IMR-90 (cell line): ENCODE measurements at regions not wholly inside any gene's neighbourhood (a gene's known extent, or its start where the extent isn't known, plus 50 kb on each side); places are given as distances from the start of the nearest gene placed in this dataset.

Source experiments
- ATAC-seq: fragments of 200-7000 bp; cut with Tn5 transposase; 2 replicates; pipeline ENCODE4 v1.9.1; 2020; ENCODE audit warnings: low read depth, mild to moderate bottlenecking, moderate library complexity
- BruUV-seq: library from RNA; stranded (reverse); fragments of 400-500 nt; replicated peaks from 2 replicates; lab custom pipeline; 2021; lab: Mats Ljungman, UMichigan
- CTCF ChIA-PET: fragments of 300-600 bp; formaldehyde crosslinking; extraction: SDS; loops from one replicate; lab custom pipeline; 2021; ENCODE audit warnings: antibody characterized with exemption; lab: Yijun Ruan, JAX
- POLR2A ChIA-PET: fragments of 300-600 bp; sonication (Branson Sonifier 250); formaldehyde crosslinking; loops from one replicate; lab custom pipeline; 2022; ENCODE audit warnings: antibody characterized with exemption; ENCODE audit not compliant: unreplicated experiment; lab: Charles Lee
- DNase-seq: peaks from one replicate; pipeline ENCODE4 v3.0.0; 2013
- H2AFZ ChIP-seq: replicated peaks from 2 replicates; pipeline ENCODE3; 2013; ENCODE audit warnings: low read length, mild to moderate bottlenecking; ENCODE audit not compliant: poor library complexity
- H2AK5ac ChIP-seq: 2 replicates; pipeline ENCODE4 v1.6.1; 2013; ENCODE audit warnings: low read depth, low read length, inconsistent platforms
- H2AK9ac ChIP-seq: replicated peaks from 2 replicates; pipeline ENCODE3; 2013; ENCODE audit warnings: mild to moderate bottlenecking, low read depth, low read length, moderate library complexity; ENCODE audit not compliant: poor library complexity
- H2BK120ac ChIP-seq: 2 replicates; pipeline ENCODE4 v1.6.1; 2013; ENCODE audit warnings: low read depth, low read length, inconsistent platforms
- H2BK15ac ChIP-seq: 3 replicates; pipeline ENCODE4 v1.6.1; 2013; ENCODE audit warnings: low read depth, low read length, inconsistent platforms
- H2BK20ac ChIP-seq: 2 replicates; pipeline ENCODE4 v1.6.1; 2013; ENCODE audit warnings: low read depth, mild to moderate bottlenecking, inconsistent platforms, low read length, moderate library complexity
- H2BK5ac ChIP-seq: 2 replicates; pipeline ENCODE4 v1.6.1; 2013; ENCODE audit warnings: mild to moderate bottlenecking, low read depth, low read length, inconsistent platforms; ENCODE audit not compliant: poor library complexity, severe bottlenecking
- H3K14ac ChIP-seq: replicated peaks from 2 replicates; pipeline ENCODE4 v1.6.1; 2013; ENCODE audit warnings: low read depth, low read length, inconsistent platforms
- H3K18ac ChIP-seq: 2 replicates; pipeline ENCODE4 v1.6.1; 2013; ENCODE audit warnings: low read depth, low read length, control low read depth
- H3K23ac ChIP-seq: 2 replicates; pipeline ENCODE4 v1.6.1; 2013; ENCODE audit warnings: low read depth, low read length, inconsistent platforms
- H3K27ac ChIP-seq: 2 replicates; pipeline ENCODE4 v1.5.1; 2013; ENCODE audit warnings: mild to moderate bottlenecking, control low read depth, low read length; ENCODE audit not compliant: insufficient read depth
- H3K27me3 ChIP-seq: 2 replicates; pipeline ENCODE4 v1.6.1; 2013; ENCODE audit warnings: low read length; ENCODE audit not compliant: control insufficient read depth, insufficient read depth
- H3K36me3 ChIP-seq: 2 replicates; pipeline ENCODE4 v1.6.1; 2013; ENCODE audit warnings: low read length, mixed read lengths; ENCODE audit not compliant: control insufficient read depth, insufficient read depth
- H3K4ac ChIP-seq: 2 replicates; pipeline ENCODE4 v1.6.1; 2013; ENCODE audit warnings: low read depth, low read length, inconsistent platforms
- H3K4me1 ChIP-seq: 2 replicates; pipeline ENCODE4 v1.6.1; 2013; ENCODE audit warnings: low read length, mixed read lengths; ENCODE audit not compliant: control insufficient read depth, insufficient read depth
- H3K4me2 ChIP-seq: 2 replicates; pipeline ENCODE4 v1.6.1; 2013; ENCODE audit warnings: low read depth, mild to moderate bottlenecking, control low read depth, low read length, moderate library complexity
- H3K4me3 ChIP-seq: 2 replicates; pipeline ENCODE4 v1.5.1; 2013; ENCODE audit warnings: low read depth, mild to moderate bottlenecking, control low read depth, low read length, moderate library complexity; ENCODE audit not compliant: insufficient read depth
- H3K56ac ChIP-seq: 2 replicates; pipeline ENCODE4 v1.6.1; 2013; ENCODE audit warnings: low read length, inconsistent platforms; ENCODE audit not compliant: insufficient read depth; ENCODE audit errors: extremely low read depth
- H3K79me1 ChIP-seq, 2 experiments: 2 replicates each; pipeline ENCODE4 v1.6.1; 2013; ENCODE audit warnings: low read length in 2 of 2, inconsistent platforms in 1 of 2, low read depth in 1 of 2
- H3K9ac ChIP-seq: 2 replicates; pipeline ENCODE4 v1.6.1; 2013; ENCODE audit warnings: low read depth, low read length, control low read depth
- H3K9me1 ChIP-seq: 2 replicates; pipeline ENCODE4 v1.6.1; 2013; ENCODE audit warnings: low read length, inconsistent platforms; ENCODE audit not compliant: insufficient read depth
- H3K9me3 ChIP-seq: 2 replicates; pipeline ENCODE4 v1.6.1; 2013; ENCODE audit warnings: low read length; ENCODE audit not compliant: control insufficient read depth, insufficient read depth
- H4K20me1 ChIP-seq: 2 replicates; pipeline ENCODE4 v1.6.1; 2013; ENCODE audit warnings: low read length, inconsistent platforms; ENCODE audit not compliant: insufficient read depth
- H4K5ac ChIP-seq: 2 replicates; pipeline ENCODE4 v1.6.1; 2013; ENCODE audit warnings: mild to moderate bottlenecking, low read depth, low read length, control low read depth
- H4K8ac ChIP-seq, 2 experiments: 2 replicates each; pipeline ENCODE4 v1.6.1; 2013; ENCODE audit warnings: low read depth in 2 of 2, low read length in 2 of 2, control low read depth in 1 of 2, inconsistent platforms in 1 of 2
- H4K91ac ChIP-seq: 2 replicates; pipeline ENCODE4 v1.6.1; 2013; ENCODE audit warnings: low read depth, low read length, inconsistent platforms; ENCODE audit not compliant: insufficient read depth
- BHLHE40 ChIP-seq: fragments of 150-350 bp; IDR thresholded peaks from 2 replicates; pipeline ENCODE4 v1.6.1; 2016; ENCODE audit warnings: mild to moderate bottlenecking, low read depth, low read length
- CEBPB ChIP-seq: IDR thresholded peaks from 2 replicates; pipeline ENCODE4 v1.6.1; 2012; ENCODE audit warnings: low read depth, low read length, improper control_type of control experiment
- CHD1 ChIP-seq: IDR thresholded peaks from 2 replicates; pipeline ENCODE4 v1.6.1; 2012; ENCODE audit warnings: low read depth, low read length, improper control_type of control experiment
- CTCF ChIP-seq: conservative IDR thresholded peaks from 2 replicates; pipeline ENCODE4 v1.5.1; 2012; ENCODE audit warnings: mild to moderate bottlenecking, low read depth, low read length, improper control_type of control experiment
- FOS ChIP-seq: fragments of 150-350 bp; IDR thresholded peaks from 2 replicates; pipeline ENCODE4 v1.6.1; 2016; ENCODE audit warnings: low read depth, low read length
- MAFK ChIP-seq: IDR thresholded peaks from 2 replicates; pipeline ENCODE4 v1.6.1; 2012; ENCODE audit warnings: low read depth, low read length, improper control_type of control experiment
- MAZ ChIP-seq: IDR thresholded peaks from 2 replicates; pipeline ENCODE4 v1.6.1; 2012; ENCODE audit warnings: low read depth, mild to moderate bottlenecking, low read length, improper control_type of control experiment, moderate library complexity, borderline replicate concordance
- MXI1 ChIP-seq: IDR thresholded peaks from 2 replicates; pipeline ENCODE4 v1.6.1; 2012; ENCODE audit warnings: low read depth, mild to moderate bottlenecking, low read length, moderate library complexity, borderline replicate concordance
- NFE2L2 ChIP-seq: fragments of 150-350 bp; IDR thresholded peaks from 2 replicates; pipeline ENCODE4 v1.6.1; 2016; ENCODE audit warnings: low read depth, mild to moderate bottlenecking, low read length
- POLR2A ChIP-seq: IDR thresholded peaks from 2 replicates; pipeline ENCODE4 v1.6.1; 2012; ENCODE audit warnings: mild to moderate bottlenecking, low read depth, low read length
- RAD21 ChIP-seq: IDR thresholded peaks from 2 replicates; pipeline ENCODE4 v1.6.1; 2012; ENCODE audit warnings: low read length, improper control_type of control experiment
- RCOR1 ChIP-seq: IDR thresholded peaks from 2 replicates; pipeline ENCODE4 v1.6.1; 2012; ENCODE audit warnings: mild to moderate bottlenecking, low read length, improper control_type of control experiment; ENCODE audit not compliant: insufficient replicate concordance
- RFX5 ChIP-seq: IDR thresholded peaks from 2 replicates; pipeline ENCODE4 v1.8.0; 2012; ENCODE audit warnings: low read depth, mild to moderate bottlenecking, low read length, moderate library complexity
- SMC3 ChIP-seq: fragments of 150-350 bp; IDR thresholded peaks from 2 replicates; pipeline ENCODE4 v1.6.1; 2016; ENCODE audit warnings: low read depth, mild to moderate bottlenecking, antibody characterized with exemption, low read length, moderate library complexity
- WGBS, 2 experiments: methylation state at CpG; one replicate each; pipeline versions ENCODE4 v1.1.5 to v1.1.7; 2013; ENCODE audit warnings: missing lambda C conversion rate in 2 of 2; ENCODE audit not compliant: insufficient read length in 1 of 2; ENCODE audit errors: extremely low coverage in 2 of 2; 5-methylcytosine and 5-hydroxymethylcytosine counted together
- dilution Hi-C: fragments of 300-500 bp; cut with HindIII; formaldehyde crosslinking; loops from one replicate; pipeline ENCODE4 v1.14.3; 2018; ENCODE audit warnings: low sequenced_read_pairs; ENCODE audit not compliant: unreplicated experiment
- in situ Hi-C: fragments of 300-500 bp; cut with MboI; formaldehyde crosslinking; loops from 3 replicates; pipeline ENCODE4 v1.14.3; 2019; ENCODE audit warnings: low sequenced_read_pairs, inconsistent platforms, mixed read lengths
- intact Hi-C: fragments of 100-400 bp; cut with micrococcal nuclease; formaldehyde crosslinking; loops from 2 replicates; pipeline ENCODE4 v1.10.0; 2022
- TF ChIP-seq, protein P1 (sequence below): fragments of 150-350 bp; IDR thresholded peaks from 2 replicates; pipeline ENCODE4 v1.6.1; 2016; ENCODE audit warnings: low read depth, mild to moderate bottlenecking, low read length, moderate library complexity, borderline replicate concordance
- TF ChIP-seq, protein P2 (sequence below): fragments of 150-350 bp; IDR thresholded peaks from 2 replicates; pipeline ENCODE4 v1.6.1; 2017; ENCODE audit warnings: mild to moderate bottlenecking, antibody characterized with exemption, low read length, low read depth

- POLR2A ChIA-PET: no interaction called here
- H2BK120ac ChIP-seq: no peak overlapping the region
- ATAC-seq (no peak), DNase-seq (no peak)
- no peaks in the 10 kb centered on the region for H3K79me1 ChIP-seq
- no peaks in the 10 kb centered on the region for H4K20me1 ChIP-seq
- no peak overlapping the region for H2AK9ac ChIP-seq
- no peaks in the 10 kb centered on the region for H3K9me1 ChIP-seq
- CTCF ChIA-PET: interaction anchor here (1.1 kb wide), 1 partner anchor 11 kb away, joined by 3 read pairs; no protein-coding TSS in a partner anchor
- H2BK20ac ChIP-seq: no peak overlapping the region
- H3K9me3 ChIP-seq: no peaks in the 10 kb centered on the region
- no peak overlapping the region for H3K4me3 ChIP-seq
- no peak overlapping the region for H3K4ac ChIP-seq
- intact Hi-C loops (no loop called here), dilution Hi-C loops (no loop called here), in situ Hi-C loops (loop anchor here (25.0 kb wide), 1 partner anchor 770 kb away; no protein-coding TSS in a partner anchor)
- no peak overlapping the region for H2BK5ac ChIP-seq
- no peak overlapping the region for H3K18ac ChIP-seq
- no peak overlapping the region for H3K23ac ChIP-seq
- no peak overlapping the region for H4K91ac ChIP-seq
- H4K5ac ChIP-seq: no peak overlapping the region
- H4K8ac ChIP-seq: no peak overlapping the region
- no peak overlapping the region for H3K27ac ChIP-seq
- H3K27me3 ChIP-seq: peaks cover 1% of the 10 kb centered on the region; the same call in 1 of the 2 replicates
- H3K9ac ChIP-seq: no peak overlapping the region
- peaks cover 3% of the 10 kb centered on the region; the same call in 1 of the 2 replicates for H3K4me1 ChIP-seq
- H2AFZ ChIP-seq: no peak overlapping the region
- no CpG with 5 or more reads among the region's 1 CpG for WGBS, 2 experiments
- no peak for TF ChIP-seq CEBPB
- TF ChIP-seq MXI1: no peak
- no peak for TF ChIP-seq SMC3
- TF ChIP-seq, protein P1, sequence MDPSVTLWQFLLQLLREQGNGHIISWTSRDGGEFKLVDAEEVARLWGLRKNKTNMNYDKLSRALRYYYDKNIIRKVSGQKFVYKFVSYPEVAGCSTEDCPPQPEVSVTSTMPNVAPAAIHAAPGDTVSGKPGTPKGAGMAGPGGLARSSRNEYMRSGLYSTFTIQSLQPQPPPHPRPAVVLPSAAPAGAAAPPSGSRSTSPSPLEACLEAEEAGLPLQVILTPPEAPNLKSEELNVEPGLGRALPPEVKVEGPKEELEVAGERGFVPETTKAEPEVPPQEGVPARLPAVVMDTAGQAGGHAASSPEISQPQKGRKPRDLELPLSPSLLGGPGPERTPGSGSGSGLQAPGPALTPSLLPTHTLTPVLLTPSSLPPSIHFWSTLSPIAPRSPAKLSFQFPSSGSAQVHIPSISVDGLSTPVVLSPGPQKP: no peak
- TF ChIP-seq, protein P2, sequence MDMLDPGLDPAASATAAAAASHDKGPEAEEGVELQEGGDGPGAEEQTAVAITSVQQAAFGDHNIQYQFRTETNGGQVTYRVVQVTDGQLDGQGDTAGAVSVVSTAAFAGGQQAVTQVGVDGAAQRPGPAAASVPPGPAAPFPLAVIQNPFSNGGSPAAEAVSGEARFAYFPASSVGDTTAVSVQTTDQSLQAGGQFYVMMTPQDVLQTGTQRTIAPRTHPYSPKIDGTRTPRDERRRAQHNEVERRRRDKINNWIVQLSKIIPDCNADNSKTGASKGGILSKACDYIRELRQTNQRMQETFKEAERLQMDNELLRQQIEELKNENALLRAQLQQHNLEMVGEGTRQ: no peak
- no peak for TF ChIP-seq CHD1
- no peak for TF ChIP-seq MAFK
- TF ChIP-seq NFE2L2: no peak
- no peak for TF ChIP-seq BHLHE40
- no peak for TF ChIP-seq POLR2A
- TF ChIP-seq RCOR1: no peak
- TF ChIP-seq RFX5: no peak
- no peak for TF ChIP-seq RAD21
- TF ChIP-seq MAZ: no peak
- TF ChIP-seq CTCF: no peak
- TF ChIP-seq FOS: no peak
- no peak overlapping the region for H2AK5ac ChIP-seq
- H3K4me2 ChIP-seq: no peak overlapping the region
- no TSS peak for BruUV-seq
- H3K36me3 ChIP-seq: no peaks in the 10 kb centered on the region
- no peak overlapping the region for H2BK15ac ChIP-seq
- no peak overlapping the region for H3K56ac ChIP-seq
- no peak overlapping the region for H3K14ac ChIP-seq
Observed at GRCh38 chr10:59557052-59557451, 152.6 kb downstream of the SLC16A9 start.
